Loucy (cell line): ENCODE measurements at regions not wholly inside any gene's neighbourhood (a gene's known extent, or its start where the extent isn't known, plus 50 kb on each side); places are given as distances from the start of the nearest gene placed in this dataset.

Source experiments
- H2AFZ ChIP-seq: fragments of 200-600 bp; sonication (generic); 2 replicates; pipeline ENCODE4 v1.6.0; 2016; ENCODE audit warnings: antibody characterized with exemption, mild to moderate bottlenecking, low read length, moderate library complexity
- H3F3A ChIP-seq: fragments of 200-600 bp; 2 replicates; pipeline ENCODE4 v1.6.0; 2016; ENCODE audit warnings: antibody characterized with exemption, low read depth, mild to moderate bottlenecking
- H3K27me3 ChIP-seq: fragments of 200-600 bp; sonication (generic); 2 replicates; pipeline ENCODE4 v1.6.1; 2014; ENCODE audit warnings: low read length, mild to moderate bottlenecking; ENCODE audit not compliant: insufficient read depth, poor library complexity, severe bottlenecking
- H3K36me3 ChIP-seq: fragments of 200-600 bp; sonication (generic); 2 replicates; pipeline ENCODE4 v1.6.1; 2016; ENCODE audit warnings: low read length; ENCODE audit not compliant: insufficient read depth
- H3K4me1 ChIP-seq: fragments of 200-600 bp; sonication (generic); 2 replicates; pipeline ENCODE4 v1.5.1; 2014; ENCODE audit warnings: low read length, mild to moderate bottlenecking; ENCODE audit not compliant: insufficient read depth, poor library complexity, severe bottlenecking
- H3K4me2 ChIP-seq: fragments of 200-600 bp; sonication (generic); 2 replicates; pipeline ENCODE4 v1.6.0; 2014; ENCODE audit warnings: antibody characterized with exemption, low read length, low read depth, mild to moderate bottlenecking; ENCODE audit not compliant: poor library complexity, severe bottlenecking
- H3K4me3 ChIP-seq: fragments of 200-600 bp; sonication (generic); 2 replicates; pipeline ENCODE4 v1.5.1; 2014; ENCODE audit warnings: low read length, mild to moderate bottlenecking, mixed read lengths; ENCODE audit not compliant: poor library complexity, severe bottlenecking
- H3K79me2 ChIP-seq: fragments of 200-600 bp; sonication (generic); 2 replicates; pipeline ENCODE4 v1.6.1; 2014; ENCODE audit warnings: low read length; ENCODE audit not compliant: insufficient read depth
- H3K9ac ChIP-seq: fragments of 200-600 bp; sonication (generic); 2 replicates; pipeline ENCODE4 v1.6.0; 2014; ENCODE audit warnings: mild to moderate bottlenecking, low read depth, low read length, moderate library complexity; ENCODE audit not compliant: poor library complexity, severe bottlenecking
- H3K9me2 ChIP-seq: fragments of 200-600 bp; sonication (generic); replicated peaks from 2 replicates; pipeline ENCODE4 v1.6.1; 2016; ENCODE audit warnings: low read depth, low read length, mixed read lengths
- H3K9me3 ChIP-seq: fragments of 200-600 bp; sonication (generic); 2 replicates; pipeline ENCODE4 v1.6.1; 2014; ENCODE audit warnings: mild to moderate bottlenecking, antibody characterized with exemption, low read length, low read depth; ENCODE audit not compliant: insufficient read depth
- H4K20me1 ChIP-seq: fragments of 200-600 bp; sonication (generic); 2 replicates; pipeline ENCODE4 v1.6.0; 2014; ENCODE audit warnings: antibody characterized with exemption, low read length, mild to moderate bottlenecking; ENCODE audit not compliant: insufficient read depth, poor library complexity, severe bottlenecking
- CTCF ChIP-seq: fragments of 200-600 bp; sonication (generic); conservative IDR thresholded peaks from 2 replicates; pipeline ENCODE4 v1.5.1; 2014; ENCODE audit warnings: mild to moderate bottlenecking, antibody characterized with exemption, low read length
- EZH2phosphoT487 ChIP-seq: fragments of 200-600 bp; IDR thresholded peaks from 2 replicates; pipeline ENCODE4 v1.6.1; 2018; ENCODE audit warnings: antibody characterized with exemption, mild to moderate bottlenecking, moderate library complexity, borderline replicate concordance

- Histone ChIP-seq H2AFZ (no peak overlapping the region), H3K4me2 (no peak overlapping the region), H3K4me3 (no peak overlapping the region), H3K9ac (no peak overlapping the region), H4K20me1 (no peaks in the 10 kb centered on the region), H3F3A (no peaks in the 10 kb centered on the region), H3K4me1 (peaks cover 7% of the 10 kb centered on the region), H3K79me2 (no peaks in the 10 kb centered on the region), H3K9me3 (no peaks in the 10 kb centered on the region), H3K36me3 (no peaks in the 10 kb centered on the region), H3K27me3 (no peaks in the 10 kb centered on the region), H3K9me2 (no peaks in the 10 kb centered on the region)
- TF ChIP-seq EZH2phosphoT487 = no peak
- TF ChIP-seq CTCF = no peak
These were observed 96.7 kb upstream of the CDH5 start for GRCh38 chr16:66269617-66270332.

- TF ChIP-seq EZH2phosphoT487 = no peak
- no peak for TF ChIP-seq CTCF
- Histone ChIP-seq H3K9me3 (no peaks in the 10 kb centered on the region), H3K4me3 (no peak overlapping the region), H3K9me2 (no peaks in the 10 kb centered on the region), H3K36me3 (no peaks in the 10 kb centered on the region), H3K4me1 (peaks cover 7% of the 10 kb centered on the region), H2AFZ (no peak overlapping the region), H3K4me2 (no peak overlapping the region), H3K9ac (no peak overlapping the region), H3F3A (no peaks in the 10 kb centered on the region), H3K79me2 (no peaks in the 10 kb centered on the region), H3K27me3 (no peaks in the 10 kb centered on the region), H4K20me1 (no peaks in the 10 kb centered on the region)
These were observed 99.0 kb upstream of the CDH5 start for GRCh38 chr16:66267292-66268014.

GRCh38 chr16:66266436-66267291 lies 99.8 kb upstream of the CDH5 start:
- H3K36me3 ChIP-seq = no peaks in the 10 kb centered on the region
- TF ChIP-seq EZH2phosphoT487 = no peak
- no peak for TF ChIP-seq CTCF
- H3K4me1 ChIP-seq = peaks cover 7% of the 10 kb centered on the region
- H3F3A ChIP-seq = no peaks in the 10 kb centered on the region
- H3K4me3 ChIP-seq = no peak overlapping the region
- no peak overlapping the region for H3K4me2 ChIP-seq
- no peaks in the 10 kb centered on the region for H3K27me3 ChIP-seq
- H4K20me1 ChIP-seq = no peaks in the 10 kb centered on the region
- no peak overlapping the region for H2AFZ ChIP-seq
- no peaks in the 10 kb centered on the region for H3K9me3 ChIP-seq
- H3K9ac ChIP-seq = no peak overlapping the region
- no peaks in the 10 kb centered on the region for H3K9me2 ChIP-seq
- H3K79me2 ChIP-seq = no peaks in the 10 kb centered on the region
